Subcutaneous abdominal adipose tissue (tissue), 5 donors: ENCODE measurements at regions not wholly inside any gene's neighbourhood (a gene's known extent, or its start where the extent isn't known, plus 50 kb on each side); places are given as distances from the start of the nearest gene placed in this dataset.

Experiments
- H3K27ac ChIP-seq: one replicate; pipeline ENCODE4 v1.7.0; 2013; ENCODE audit warnings: low read depth, mild to moderate bottlenecking, inconsistent platforms, low read length, moderate library complexity
- H3K27me3 ChIP-seq, 5 donors: one replicate each; pipeline ENCODE4 v1.7.0; 2013; ENCODE audit warnings: low read length in 5 of 5, inconsistent platforms in 1 of 5; ENCODE audit not compliant: control insufficient read depth in 5 of 5, insufficient read depth in 4 of 5
- H3K36me3 ChIP-seq, 5 donors: one replicate each; pipeline ENCODE4 v1.7.0; 2013; ENCODE audit warnings: low read length in 5 of 5; ENCODE audit not compliant: control insufficient read depth in 5 of 5, insufficient read depth in 5 of 5
- H3K4me1 ChIP-seq, 5 donors: one replicate each; pipeline ENCODE4 v1.7.0; 2013; ENCODE audit warnings: low read length in 5 of 5, mild to moderate bottlenecking in 3 of 5, moderate library complexity in 1 of 5; ENCODE audit not compliant: control insufficient read depth in 5 of 5, insufficient read depth in 5 of 5
- H3K4me3 ChIP-seq, 5 donors: one replicate each; pipeline ENCODE4 v1.7.0; 2013; ENCODE audit warnings: low read length in 5 of 5, low read depth in 1 of 5
- H3K9ac ChIP-seq, 5 donors: one replicate each; pipeline ENCODE4 v1.7.0; 2013; ENCODE audit warnings: low read length in 5 of 5, mild to moderate bottlenecking in 4 of 5, moderate library complexity in 3 of 5
- H3K9me3 ChIP-seq, 5 donors: one replicate each; pipeline ENCODE4 v1.7.0; 2013; ENCODE audit warnings: low read length in 5 of 5; ENCODE audit not compliant: control insufficient read depth in 5 of 5
- donor health status: healthy.
- donor health status: healthy.
- donor health status: healthy.
- donor health status: healthy.
- donor health status: healthy.

DNA sequence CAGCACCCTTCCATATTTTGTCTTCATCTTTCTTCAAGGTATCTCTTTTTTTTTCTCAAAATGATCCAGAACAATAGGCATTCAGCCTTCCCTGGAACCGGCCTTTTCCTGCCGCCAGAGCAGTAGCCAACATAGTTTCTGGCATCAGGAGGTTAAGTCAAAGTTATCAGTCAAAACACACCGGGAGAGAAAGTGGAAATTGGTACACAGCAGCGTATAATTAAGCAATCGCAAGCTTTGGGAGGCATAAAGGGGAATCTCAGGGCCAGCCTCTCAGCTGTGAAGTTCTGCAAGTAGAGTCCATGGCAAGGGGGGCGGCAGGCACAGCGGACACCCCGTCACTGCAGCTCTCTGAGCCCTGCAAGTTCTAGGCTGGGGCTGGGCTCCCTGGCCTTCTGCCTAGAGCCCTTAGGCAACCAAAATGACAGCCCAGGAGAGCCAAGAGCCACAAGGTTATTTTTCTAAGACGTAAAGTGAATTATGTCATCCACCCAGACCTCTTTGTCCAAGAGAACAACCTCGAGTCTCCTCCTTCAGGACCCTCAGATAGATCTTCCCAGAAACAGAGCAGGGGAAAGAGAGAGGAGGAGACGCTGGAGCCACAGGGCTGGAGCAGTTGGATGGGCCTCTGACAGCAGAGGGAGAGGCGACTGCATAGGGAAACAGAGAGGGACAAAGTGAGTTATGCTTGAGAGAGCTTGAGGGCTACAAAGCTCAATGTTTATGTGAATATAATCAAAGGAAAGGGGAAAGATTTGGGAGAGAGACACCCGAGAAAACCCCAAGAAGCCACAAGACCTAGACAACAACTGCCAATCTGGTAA, 114.7 kb downstream of the BCL2L11 start:
- Histone ChIP-seq H3K36me3 (no peaks in the 10 kb centered on the region), H3K27me3 (no peaks in the 10 kb centered on the region), H3K9ac (no peak overlapping the region), H3K4me3 (no peak overlapping the region), H3K4me1 (peaks cover 0 to 14% (median 9%) of the 10 kb centered on the region in 5 donors), H3K27ac (no peak overlapping the region), H3K9me3 (peaks cover 0 to 6% (median 4%) of the 10 kb centered on the region in 5 donors)

- Histone ChIP-seq H3K36me3 (no peaks in the 10 kb centered on the region), H3K9me3 (peaks cover 0 to 6% (median 4%) of the 10 kb centered on the region in 5 donors), H3K4me1 (peaks cover 0 to 14% (median 9%) of the 10 kb centered on the region in 5 donors), H3K27ac (no peak overlapping the region), H3K4me3 (no peak overlapping the region), H3K9ac (no peak overlapping the region), H3K27me3 (no peaks in the 10 kb centered on the region)
These were observed 115.3 kb downstream of the BCL2L11 start for GRCh38 chr2:111236025-111236424.

GRCh38 chr2:111238296-111238695, 117.6 kb downstream of the BCL2L11 start:
- H3K4me1 ChIP-seq, result peaks cover 0 to 14% (median 9%) of the 10 kb centered on the region in 5 donors
- H3K27me3 ChIP-seq, result no peaks in the 10 kb centered on the region
- no peak overlapping the region for H3K4me3 ChIP-seq

DNA sequence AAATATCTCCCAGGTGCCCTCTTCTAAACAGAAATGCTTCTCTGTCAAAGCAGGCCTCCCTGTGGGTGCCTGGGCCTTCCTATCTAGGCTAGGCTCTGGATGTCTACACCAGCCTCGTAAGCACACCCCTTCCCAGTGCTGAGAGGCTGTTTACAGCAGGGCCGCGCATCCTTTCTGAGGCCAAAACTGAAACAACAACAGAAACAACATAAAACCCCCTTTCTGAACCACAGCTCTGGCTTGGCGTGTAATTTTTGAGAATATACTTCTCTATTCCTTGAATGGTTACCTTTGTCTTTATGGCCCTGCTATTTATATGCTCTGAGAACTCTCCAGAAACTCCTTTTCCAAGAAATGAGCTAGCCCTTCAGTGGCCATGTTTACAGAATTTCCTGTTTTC, 118.4 kb downstream of the BCL2L11 start:
- no peak overlapping the region for H3K4me3 ChIP-seq
- H3K4me1 ChIP-seq, result peaks cover 0 to 14% (median 9%) of the 10 kb centered on the region in 5 donors
- H3K27ac ChIP-seq, result no peak overlapping the region
- no peak overlapping the region for H3K9ac ChIP-seq
- no peaks in the 10 kb centered on the region for H3K36me3 ChIP-seq
- H3K9me3 ChIP-seq, result no peaks in the 10 kb centered on the region
- H3K27me3 ChIP-seq, result no peaks in the 10 kb centered on the region

More at GRCh38 chr2:111238296-111238695, 117.6 kb downstream of the BCL2L11 start:
- Histone ChIP-seq H3K27ac (no peak overlapping the region), H3K9me3 (no peaks in the 10 kb centered on the region), H3K36me3 (no peaks in the 10 kb centered on the region), H3K9ac (no peak overlapping the region)

GRCh38 chr2:111239581-111240249, 119.0 kb downstream of the BCL2L11 start:
- H3K27me3 ChIP-seq, result no peaks in the 10 kb centered on the region
- peaks cover 0 to 14% (median 9%) of the 10 kb centered on the region in 5 donors for H3K4me1 ChIP-seq
- H3K9me3 ChIP-seq, result no peaks in the 10 kb centered on the region
- H3K27ac ChIP-seq, result no peak overlapping the region
- H3K36me3 ChIP-seq, result no peaks in the 10 kb centered on the region
- no peak overlapping the region for H3K9ac ChIP-seq
- H3K4me3 ChIP-seq, result no peak overlapping the region

- Histone ChIP-seq H3K9me3 (no peaks in the 10 kb centered on the region), H3K4me3 (no peak overlapping the region), H3K27me3 (no peaks in the 10 kb centered on the region), H3K9ac (no peak overlapping the region), H3K4me1 (no peaks in the 10 kb centered on the region), H3K27ac (no peak overlapping the region), H3K36me3 (no peaks in the 10 kb centered on the region)
These were observed 122.6 kb downstream of the BCL2L11 start for GRCh38 chr2:111243295-111243694.

DNA sequence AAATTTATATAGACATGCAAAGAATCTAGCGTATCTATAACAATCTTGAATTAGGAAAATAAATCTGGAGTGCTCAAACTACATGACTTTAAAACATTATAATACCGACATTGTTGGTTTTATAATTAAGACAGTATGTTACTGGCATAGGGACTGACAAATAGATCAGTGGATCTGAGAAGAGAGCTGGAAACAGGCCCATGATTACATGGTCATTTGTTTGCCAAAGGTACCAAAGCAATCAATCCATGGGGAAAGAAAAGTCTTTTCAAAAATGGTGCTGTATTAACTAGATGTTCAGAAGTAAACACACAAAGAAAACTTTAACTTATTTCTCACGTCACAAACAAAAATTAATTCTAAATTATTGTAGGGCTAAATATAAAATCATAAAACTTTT, 124.2 kb downstream of the BCL2L11 start:
- H3K9me3 ChIP-seq, result no peaks in the 10 kb centered on the region
- H3K36me3 ChIP-seq, result no peaks in the 10 kb centered on the region
- no peaks in the 10 kb centered on the region for H3K4me1 ChIP-seq
- no peak overlapping the region for H3K9ac ChIP-seq
- no peak overlapping the region for H3K4me3 ChIP-seq
- no peaks in the 10 kb centered on the region for H3K27me3 ChIP-seq
- no peak overlapping the region for H3K27ac ChIP-seq

GRCh38 chr2:111246620-111247061, 125.9 kb downstream of the BCL2L11 start:
- Histone ChIP-seq H3K9me3 (no peaks in the 10 kb centered on the region), H3K27ac (no peak overlapping the region)

DNA sequence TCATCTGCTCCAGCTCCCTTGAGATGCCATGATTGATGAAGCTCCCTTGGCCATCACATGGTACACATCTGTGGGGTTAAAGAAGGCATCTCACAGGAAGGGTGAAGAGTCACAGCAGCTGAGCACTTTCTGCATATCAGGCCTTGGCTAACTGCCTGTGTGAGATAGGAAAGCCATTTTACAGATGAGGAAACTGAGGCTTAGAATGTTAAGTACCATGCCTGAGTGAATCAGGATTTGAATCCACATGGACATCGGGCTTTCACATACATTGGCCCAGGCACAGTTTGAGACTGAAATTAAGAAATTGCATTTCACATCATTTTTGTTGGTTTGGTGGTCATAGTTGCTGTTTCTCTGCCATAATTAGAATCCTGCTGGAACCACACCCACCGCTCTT, 126.8 kb downstream of the BCL2L11 start:
- H3K9ac ChIP-seq, result no peak overlapping the region
- no peaks in the 10 kb centered on the region for H3K4me1 ChIP-seq
- no peaks in the 10 kb centered on the region for H3K27me3 ChIP-seq
- H3K27ac ChIP-seq, result no peak overlapping the region
- no peaks in the 10 kb centered on the region for H3K36me3 ChIP-seq
- H3K9me3 ChIP-seq, result no peaks in the 10 kb centered on the region
- H3K4me3 ChIP-seq, result no peak overlapping the region

More at GRCh38 chr2:111246620-111247061, 125.9 kb downstream of the BCL2L11 start:
- Histone ChIP-seq H3K27me3 (no peaks in the 10 kb centered on the region), H3K9ac (no peak overlapping the region), H3K4me1 (no peaks in the 10 kb centered on the region), H3K36me3 (no peaks in the 10 kb centered on the region), H3K4me3 (no peak overlapping the region)

DNA sequence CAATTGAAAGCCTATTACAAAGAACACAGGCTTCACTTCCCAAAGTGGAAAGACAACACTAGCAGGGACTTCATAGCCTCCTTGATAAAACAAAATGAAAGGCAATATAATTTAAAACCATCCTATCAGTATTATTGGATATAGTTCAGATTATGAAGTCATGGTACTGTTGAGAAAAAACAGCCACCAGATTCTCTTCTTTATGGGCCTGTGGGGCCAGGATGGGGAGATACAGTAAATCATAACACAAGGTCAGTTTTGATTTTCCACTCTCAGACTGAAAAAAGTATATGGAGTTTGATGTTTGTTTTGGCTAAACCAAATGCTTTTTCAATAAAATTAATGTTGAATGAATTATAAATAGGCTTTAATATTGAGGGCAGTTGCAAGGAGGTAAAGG, 129.1 kb downstream of the BCL2L11 start:
- H3K4me3 ChIP-seq, result no peak overlapping the region
- H3K27me3 ChIP-seq, result no peaks in the 10 kb centered on the region
- H3K9ac ChIP-seq, result no peak overlapping the region
- H3K4me1 ChIP-seq, result no peaks in the 10 kb centered on the region
- H3K27ac ChIP-seq, result no peak overlapping the region
- no peaks in the 10 kb centered on the region for H3K36me3 ChIP-seq
- H3K9me3 ChIP-seq, result no peaks in the 10 kb centered on the region
